HepG2 (cell line): ENCODE measurements at regions not wholly inside any gene's neighbourhood (a gene's known extent, or its start where the extent isn't known, plus 50 kb on each side); places are given as distances from the start of the nearest gene placed in this dataset.

ENCODE experiments used
- ATAC-seq: fragments of 200-7000 bp; cut with Tn5 transposase; 3 replicates; pipeline ENCODE4 v1.9.1; 2020; ENCODE audit warnings: mild to moderate bottlenecking, moderate library complexity
- BruUV-seq: library from RNA; stranded (reverse); fragments of 400-500 nt; replicated peaks from 2 replicates; lab custom pipeline; 2021; lab: Mats Ljungman, UMichigan
- CTCF ChIA-PET: fragments of 300-600 bp; formaldehyde crosslinking; extraction: SDS; loops from one replicate; lab custom pipeline; 2021; ENCODE audit warnings: low total read pairs, inconsistent platforms, low intra/inter-chr PET ratio; lab: Yijun Ruan, JAX
- POLR2A ChIA-PET: fragments of 350-600 bp; sonication (Branson Sonifier 250); formaldehyde crosslinking; loops from one replicate; lab custom pipeline; 2020; ENCODE audit warnings: antibody characterized with exemption, inconsistent platforms; lab: Yijun Ruan, JAX
- DNase-seq: peaks from one replicate; pipeline ENCODE4 v3.0.0-alpha.2; 2015; ENCODE audit warnings: low spot score
- FAIRE-seq: peaks from 3 replicates; lab custom pipeline; 2011; peaks lifted over from hg19 to GRCh38; lab: Jason Lieb, UNC
- H2AFZ ChIP-seq: one replicate; pipeline ENCODE4 v1.6.1; 2011; ENCODE audit warnings: low read length, inconsistent platforms
- H3K27ac ChIP-seq: fragments of 300-600 bp; 3 replicates; pipeline ENCODE4 v1.8.0; 2011; ENCODE audit warnings: mixed run types, mild to moderate bottlenecking, mixed read lengths, low read length, inconsistent platforms; ENCODE audit not compliant: insufficient read depth; ENCODE audit errors: extremely low read length
- H3K27me3 ChIP-seq, 2 experiments: fragments of 200-600 bp in 1 of 2; 2 replicates in 1 of 2; 3 replicates in 1 of 2; pipeline versions ENCODE4 v1.6.0 to v1.8.0; 2011; ENCODE audit warnings: low read length in 2 of 2, mild to moderate bottlenecking in 2 of 2, moderate library complexity in 2 of 2, inconsistent platforms in 1 of 2; ENCODE audit not compliant: insufficient read depth in 2 of 2, control insufficient read depth in 1 of 2
- H3K36me3 ChIP-seq, 2 experiments: fragments of 200-600 bp in 1 of 2; replicated peaks in 1 of 2; 2 replicates in 1 of 2; 3 replicates in 1 of 2; pipeline versions ENCODE4 v1.5.1 to v1.8.0; 2011; ENCODE audit warnings: low read length in 2 of 2, inconsistent platforms in 1 of 2; ENCODE audit not compliant: insufficient read depth in 2 of 2, control insufficient read depth in 1 of 2
- H3K4me1 ChIP-seq: 2 replicates; pipeline ENCODE4 v1.5.1; 2012; ENCODE audit warnings: low read length, inconsistent platforms; ENCODE audit not compliant: insufficient read depth
- H3K4me2 ChIP-seq: 2 replicates; pipeline ENCODE4 v1.6.0; 2011; ENCODE audit warnings: low read depth, low read length, inconsistent platforms
- H3K4me3 ChIP-seq, 3 experiments: fragments of 200-600 bp in 1 of 3; sonication (generic), shearing (Covaris generic) in 1 of 3; replicated peaks in 1 of 3; 2 replicates each; pipeline ENCODE4 v1.5.1; 2011 to 2016; ENCODE audit warnings: low read length in 3 of 3, inconsistent platforms in 2 of 3, low read depth in 2 of 3, mild to moderate bottlenecking in 2 of 3, control low read depth in 1 of 3, mixed read lengths in 1 of 3; ENCODE audit not compliant: insufficient read depth in 1 of 3
- H3K79me2 ChIP-seq: one replicate; pipeline ENCODE4 v1.6.1; 2011; ENCODE audit warnings: low read length, inconsistent platforms; ENCODE audit not compliant: insufficient read depth
- H3K9ac ChIP-seq: 2 replicates; pipeline ENCODE4 v1.6.0; 2011; ENCODE audit warnings: mild to moderate bottlenecking, low read depth, low read length, inconsistent platforms; ENCODE audit not compliant: insufficient read depth
- H3K9me3 ChIP-seq: 2 replicates; pipeline ENCODE4 v1.5.1; 2012; ENCODE audit warnings: mild to moderate bottlenecking, low read length
- H4K20me1 ChIP-seq: 2 replicates; pipeline ENCODE4 v1.6.0; 2011; ENCODE audit warnings: inconsistent platforms, mild to moderate bottlenecking, low read length, moderate library complexity; ENCODE audit not compliant: insufficient read depth
- ATRX ChIP-seq: sonication (generic); formaldehyde crosslinking; IDR thresholded peaks from 2 replicates; pipeline ENCODE4 v1.4.0; 2020; ENCODE audit warnings: missing genetic modification reagents, borderline replicate concordance
- HNRNPLL ChIP-seq: fragments of 200-400 bp; formaldehyde crosslinking; IDR thresholded peaks from 2 replicates; pipeline ENCODE4 v1.6.1; 2017; ENCODE audit warnings: mild to moderate bottlenecking, low read depth, low read length; ENCODE audit not compliant: poor library complexity, severe bottlenecking
- NR0B2 ChIP-seq: sonication (generic); formaldehyde crosslinking; IDR thresholded peaks from 2 replicates; pipeline ENCODE4 v1.4.0; 2020; ENCODE audit warnings: mild to moderate bottlenecking, missing genetic modification reagents
- NRL ChIP-seq: sonication (generic); formaldehyde crosslinking; IDR thresholded peaks from 2 replicates; pipeline ENCODE4 v1.5.0; 2020; ENCODE audit warnings: missing genetic modification reagents, mild to moderate bottlenecking, moderate library complexity, borderline replicate concordance
- POLR2A ChIP-seq, 2 experiments: IDR thresholded peaks; 2 replicates each; pipeline ENCODE4 v1.6.1; 2011; ENCODE audit warnings: low read depth in 2 of 2, low read length in 2 of 2, mild to moderate bottlenecking in 1 of 2, moderate library complexity in 1 of 2; ENCODE audit not compliant: insufficient read depth in 1 of 2
- SKIL ChIP-seq: sonication (generic); formaldehyde crosslinking; IDR thresholded peaks from 2 replicates; pipeline ENCODE4 v1.8.0; 2022; ENCODE audit warnings: missing genetic modification reagents, mild to moderate bottlenecking, moderate library complexity, borderline replicate concordance
- ZNF775 ChIP-seq: sonication (generic); formaldehyde crosslinking; IDR thresholded peaks from 2 replicates; pipeline ENCODE4 v1.4.0; 2020; ENCODE audit warnings: missing genetic modification reagents, mild to moderate bottlenecking, moderate library complexity, borderline replicate concordance
- WGBS: methylation state at CpG from one replicate; pipeline ENCODE4 v1.1.6; 2017; ENCODE audit warnings: low lambda C conversion rate; 5-methylcytosine and 5-hydroxymethylcytosine counted together
- in situ Hi-C: cut with HindIII; loops from 2 replicates; pipeline ENCODE4 v1.10.0; 2017; ENCODE audit warnings: low pct_unique_long_range_greater_than_20kb; ENCODE audit not compliant: extremely low pct_ligation_motif_present
- intact Hi-C: fragments of 100-400 bp; cut with micrococcal nuclease; formaldehyde crosslinking; loops from one replicate; pipeline ENCODE4 v1.10.0; 2022; ENCODE audit not compliant: unreplicated experiment

GRCh38 chr5:61966997-61967396 lies 339.0 kb upstream of the KIF2A start:
- 17% methylated on average over 8 of the region's 8 CpGs for WGBS
- Histone ChIP-seq H3K4me1 (no peaks in the 10 kb centered on the region), H3K4me3 (no peak overlapping the region), H3K27me3 (no peaks in the 10 kb centered on the region; a peak in 2 of 5 replicates), H3K27ac (no peak overlapping the region), H3K36me3 (no peaks in the 10 kb centered on the region), H4K20me1 (no peaks in the 10 kb centered on the region), H3K9me3 (no peaks in the 10 kb centered on the region), H3K9ac (no peak overlapping the region), H3K79me2 (no peaks in the 10 kb centered on the region), H3K4me2 (no peak overlapping the region), H2AFZ (no peak overlapping the region)
- POLR2A ChIA-PET, result no interaction called here
- CTCF ChIA-PET, result no interaction called here
- intact Hi-C loops, result no loop called here
- no peak for ATAC-seq
- BruUV-seq, result no TSS peak
- FAIRE-seq, result no peak
- in situ Hi-C loops, result no loop called here
- no peak for TF ChIP-seq HNRNPLL
- TF ChIP-seq ZNF775 (CRISPR knock-in tag), result no peak
- no peak for TF ChIP-seq ATRX (CRISPR knock-in tag)
- no peak for TF ChIP-seq NRL (CRISPR knock-in tag)
- TF ChIP-seq POLR2A (IDR thresholded peaks at IDR 0.05; ENCODE audit: insufficient read depth in 1 of 2, low read depth in 2 of 2, low read length in 2 of 2), result no peak
- no peak for TF ChIP-seq SKIL
- no peak for TF ChIP-seq NR0B2
- DNase-seq, result no peak
